IPS-18c (cell line): ENCODE measurements at regions not wholly inside any gene's neighbourhood (a gene's known extent, or its start where the extent isn't known, plus 50 kb on each side); places are given as distances from the start of the nearest gene placed in this dataset.

ENCODE experiments used
- H3K4me3 ChIP-seq: 2 replicates; pipeline ENCODE4 v1.7.0; 2013; ENCODE audit warnings: low read depth, mild to moderate bottlenecking, low read length, moderate library complexity; ENCODE audit not compliant: insufficient read depth
- H3K9me3 ChIP-seq: one replicate; pipeline ENCODE4 v1.6.1; 2013; ENCODE audit warnings: mild to moderate bottlenecking, low read length, moderate library complexity; ENCODE audit not compliant: control insufficient read depth, insufficient read depth

DNA sequence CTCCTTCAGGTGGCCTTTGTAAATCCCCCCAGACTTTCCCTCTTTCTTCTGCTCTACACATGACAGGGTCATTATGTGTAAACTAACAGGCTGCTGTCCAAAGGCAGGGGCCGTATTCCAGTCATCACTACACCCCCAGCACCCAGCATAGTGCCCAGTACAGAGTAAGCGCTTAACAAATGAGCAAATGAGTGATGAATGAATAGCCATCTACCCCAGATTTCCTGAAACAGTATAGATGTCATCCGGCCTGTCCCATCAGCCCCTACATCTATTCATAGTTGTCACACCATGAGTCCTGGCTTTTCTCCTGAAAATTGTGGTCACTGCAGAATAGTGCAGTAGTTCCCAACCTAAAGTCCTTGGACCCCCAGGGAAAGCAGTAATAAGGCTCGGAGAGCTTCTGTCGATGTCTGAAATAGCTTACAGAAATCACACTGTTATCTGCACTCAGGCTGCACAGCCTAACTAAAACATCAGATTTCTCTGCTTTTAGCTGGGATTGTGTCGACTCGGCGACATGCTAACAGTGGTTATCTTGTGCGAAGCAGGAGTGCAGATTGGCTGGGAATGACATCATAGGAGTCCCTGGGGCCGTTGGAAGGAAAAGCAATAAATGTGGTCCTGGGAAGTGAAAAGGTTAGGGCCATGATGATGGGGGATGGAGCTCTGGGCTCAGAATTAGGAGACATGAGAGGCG lies 143.8 kb upstream of the NECTIN1 start:
- H3K9me3 ChIP-seq, result no peaks in the 10 kb centered on the region
- H3K4me3 ChIP-seq, result no peak overlapping the region

DNA sequence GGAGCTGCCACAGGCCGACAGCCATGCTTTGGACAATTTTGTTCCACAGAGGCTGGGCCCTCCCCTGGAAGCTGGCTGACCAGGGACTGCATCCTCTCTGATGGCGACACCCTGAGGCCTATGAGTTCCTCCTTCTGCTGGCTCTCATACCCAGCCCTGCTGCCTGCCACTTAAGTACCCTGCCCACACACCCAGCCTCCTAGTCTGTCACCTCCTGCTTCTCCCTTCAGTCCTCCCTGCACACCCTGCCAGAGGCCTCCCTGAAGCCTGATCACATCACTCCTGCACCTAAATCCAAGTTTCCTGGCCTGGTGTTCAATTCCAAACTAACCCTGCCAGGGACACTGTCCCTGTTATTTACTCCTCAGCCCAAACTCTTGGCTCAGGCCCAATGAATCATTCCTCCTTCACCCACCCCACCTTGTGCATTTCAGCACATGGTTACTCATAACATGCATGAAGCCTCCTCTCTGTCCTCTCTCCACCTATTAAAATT lies 136.7 kb upstream of the NECTIN1 start:
- no peaks in the 10 kb centered on the region for H3K9me3 ChIP-seq
- no peak overlapping the region for H3K4me3 ChIP-seq

DNA sequence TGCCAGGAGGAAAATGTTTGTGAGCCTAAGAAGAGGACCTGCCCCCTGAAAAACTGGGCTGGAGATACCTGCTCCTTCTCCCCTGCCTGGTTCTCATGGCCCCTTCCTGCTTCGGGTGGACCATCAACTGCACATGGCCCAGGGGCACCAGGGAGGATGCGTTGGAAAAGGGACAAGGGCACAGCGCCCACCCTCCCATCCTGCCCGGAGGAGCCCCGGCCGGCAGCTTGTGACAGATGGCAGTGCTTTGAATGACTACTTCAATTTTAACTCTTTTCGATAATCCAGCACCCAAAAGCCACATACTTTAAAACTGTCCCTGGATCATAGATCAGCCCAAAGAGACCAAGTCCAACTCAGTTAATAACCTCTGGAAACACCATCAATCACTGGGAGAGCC lies 135.8 kb upstream of the NECTIN1 start:
- Histone ChIP-seq H3K4me3 (no peak overlapping the region), H3K9me3 (no peaks in the 10 kb centered on the region)

DNA sequence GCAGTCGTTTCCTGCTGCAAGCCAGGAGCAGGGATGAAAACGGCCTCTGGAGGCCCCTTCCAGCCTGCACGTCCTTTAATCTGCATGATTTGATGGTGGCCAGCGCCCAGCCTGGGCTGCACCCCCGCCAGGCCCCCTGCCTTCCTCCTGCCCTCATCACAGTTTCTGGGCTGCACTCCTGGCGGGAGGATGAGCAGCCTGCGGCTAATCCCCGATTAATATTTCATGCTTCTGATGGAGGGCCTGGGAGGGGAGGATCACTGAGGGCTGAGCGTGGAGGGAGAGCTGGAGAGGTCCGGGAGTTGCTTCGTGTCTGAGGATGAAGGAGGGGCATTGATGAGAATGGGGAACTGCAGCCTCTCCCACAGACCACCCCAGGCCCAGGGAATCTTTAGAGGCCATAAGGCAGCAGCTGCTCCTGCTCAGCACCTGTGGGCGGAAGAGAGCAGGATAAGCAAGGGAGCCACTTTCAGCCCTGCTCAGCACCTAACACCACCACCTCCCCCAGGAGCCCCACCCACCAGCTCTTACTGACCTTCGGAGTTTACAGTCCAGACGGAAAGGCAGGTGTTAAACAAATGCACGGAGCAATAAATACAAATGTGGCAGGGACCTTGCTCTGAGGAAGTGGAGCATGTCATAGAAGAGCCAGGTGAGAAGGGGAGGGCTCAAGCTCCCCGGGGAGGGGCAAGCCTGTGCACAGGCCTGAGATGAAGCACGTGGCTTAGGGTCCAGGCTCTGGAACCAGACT lies 135.0 kb upstream of the NECTIN1 start:
- no peak overlapping the region for H3K4me3 ChIP-seq
- no peaks in the 10 kb centered on the region for H3K9me3 ChIP-seq

DNA sequence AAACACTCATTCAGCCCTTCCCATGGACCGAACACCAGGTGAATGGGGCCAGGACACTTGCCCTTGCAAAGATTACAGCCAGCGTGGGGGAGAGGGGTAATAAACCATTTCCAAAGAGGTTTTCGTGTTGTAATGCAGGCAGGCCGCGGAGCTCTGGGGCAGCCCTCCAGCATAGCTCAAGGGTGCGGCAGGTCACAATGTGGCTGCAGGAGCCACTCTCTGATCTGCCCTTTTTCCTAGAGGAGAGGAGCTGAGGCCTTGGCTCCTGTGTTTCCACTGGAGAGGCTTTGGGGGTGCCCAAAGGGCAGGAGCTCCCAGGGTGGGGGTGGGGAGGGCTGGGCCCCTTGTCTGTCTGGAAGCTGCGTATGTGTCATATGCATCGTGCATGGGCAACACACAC lies 134.2 kb upstream of the NECTIN1 start:
- no peak overlapping the region for H3K4me3 ChIP-seq
- H3K9me3 ChIP-seq, result no peaks in the 10 kb centered on the region

DNA sequence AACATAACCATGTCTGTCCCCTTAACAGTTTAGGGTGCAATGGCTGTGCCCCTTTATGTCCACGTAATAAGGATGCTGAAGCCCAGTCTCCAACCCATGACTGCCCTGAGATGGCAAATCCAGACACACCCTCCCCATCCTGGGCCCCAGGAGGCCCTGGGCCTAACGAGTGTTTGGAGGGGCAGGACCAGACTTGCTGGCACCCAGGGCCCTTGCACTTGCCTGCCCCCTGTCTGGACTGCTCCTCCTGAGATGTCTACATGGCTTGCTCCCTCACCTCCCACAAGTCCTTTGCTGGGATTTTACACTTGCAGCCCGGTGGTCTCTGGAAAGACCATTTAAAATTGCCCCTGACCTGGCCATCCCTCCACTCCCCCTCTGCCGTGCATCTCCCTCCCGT lies 132.2 kb upstream of the NECTIN1 start:
- no peaks in the 10 kb centered on the region for H3K9me3 ChIP-seq
- H3K4me3 ChIP-seq, result no peak overlapping the region

DNA sequence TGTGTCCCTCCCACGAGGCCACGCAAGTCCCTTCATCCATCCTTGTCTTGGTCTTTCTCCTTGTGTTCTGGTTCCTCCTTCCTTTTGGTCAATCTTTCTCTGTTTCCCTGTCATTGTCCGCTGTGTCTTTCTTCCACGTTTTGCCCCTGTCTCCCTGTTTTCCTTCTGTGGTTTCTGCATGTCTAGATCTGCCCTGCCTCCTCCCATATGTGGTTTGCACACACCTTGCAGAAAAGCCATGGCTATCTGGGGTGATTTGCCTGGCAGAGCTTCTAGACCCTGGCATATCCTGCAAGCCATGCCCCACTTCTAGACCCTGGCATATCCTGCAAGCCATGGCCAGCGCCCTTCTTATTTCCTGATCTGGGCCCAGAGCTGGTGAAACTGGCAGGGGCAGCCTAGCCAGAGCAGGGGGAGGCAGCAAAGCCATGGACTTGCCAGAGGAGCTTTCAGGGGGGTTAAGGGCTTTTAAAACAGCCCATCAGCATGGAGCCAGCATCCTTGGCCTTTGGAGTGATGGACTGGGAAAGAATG lies 131.6 kb upstream of the NECTIN1 start:
- Histone ChIP-seq H3K9me3 (no peaks in the 10 kb centered on the region), H3K4me3 (no peak overlapping the region)

DNA sequence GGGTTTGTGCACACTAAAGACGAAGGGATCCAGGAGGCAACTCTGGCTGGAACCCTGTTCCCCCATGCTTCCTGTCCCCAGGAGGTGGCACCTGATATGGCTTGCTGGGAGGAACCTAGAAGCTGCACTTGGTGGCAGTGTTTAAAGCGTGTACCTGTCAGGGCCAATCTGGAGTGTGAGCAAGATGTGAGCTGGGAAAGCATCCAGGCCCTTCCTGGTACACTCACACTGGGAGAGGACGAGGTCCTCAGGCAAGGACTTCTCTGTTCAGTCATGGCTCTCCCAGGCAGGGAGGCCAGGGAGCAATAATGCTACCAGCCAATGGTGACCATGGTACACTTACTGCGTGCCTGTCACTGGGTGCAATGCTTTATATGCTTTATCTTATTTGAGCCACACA lies 130.7 kb upstream of the NECTIN1 start:
- H3K9me3 ChIP-seq, result no peaks in the 10 kb centered on the region
- no peak overlapping the region for H3K4me3 ChIP-seq

DNA sequence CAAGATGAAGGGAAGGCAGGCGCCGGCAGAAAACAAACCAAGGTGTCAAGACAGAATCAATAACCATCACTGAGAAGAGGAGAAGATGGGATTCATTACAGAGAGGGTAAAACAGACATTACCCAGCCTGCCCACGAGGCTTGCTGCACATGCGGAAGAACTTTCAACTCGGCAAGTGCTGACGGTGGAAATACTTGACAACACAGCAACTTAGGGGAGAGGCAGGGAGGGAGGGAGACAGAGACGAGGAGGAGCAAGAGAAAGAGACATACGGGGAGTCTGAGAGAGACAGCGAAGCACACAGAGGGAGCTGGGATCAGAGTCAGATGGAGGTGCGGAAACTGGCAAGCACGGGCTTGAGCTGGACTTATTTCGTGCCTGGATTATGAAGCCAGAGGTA lies 129.3 kb upstream of the NECTIN1 start:
- no peak overlapping the region for H3K4me3 ChIP-seq
- H3K9me3 ChIP-seq, result no peaks in the 10 kb centered on the region

DNA sequence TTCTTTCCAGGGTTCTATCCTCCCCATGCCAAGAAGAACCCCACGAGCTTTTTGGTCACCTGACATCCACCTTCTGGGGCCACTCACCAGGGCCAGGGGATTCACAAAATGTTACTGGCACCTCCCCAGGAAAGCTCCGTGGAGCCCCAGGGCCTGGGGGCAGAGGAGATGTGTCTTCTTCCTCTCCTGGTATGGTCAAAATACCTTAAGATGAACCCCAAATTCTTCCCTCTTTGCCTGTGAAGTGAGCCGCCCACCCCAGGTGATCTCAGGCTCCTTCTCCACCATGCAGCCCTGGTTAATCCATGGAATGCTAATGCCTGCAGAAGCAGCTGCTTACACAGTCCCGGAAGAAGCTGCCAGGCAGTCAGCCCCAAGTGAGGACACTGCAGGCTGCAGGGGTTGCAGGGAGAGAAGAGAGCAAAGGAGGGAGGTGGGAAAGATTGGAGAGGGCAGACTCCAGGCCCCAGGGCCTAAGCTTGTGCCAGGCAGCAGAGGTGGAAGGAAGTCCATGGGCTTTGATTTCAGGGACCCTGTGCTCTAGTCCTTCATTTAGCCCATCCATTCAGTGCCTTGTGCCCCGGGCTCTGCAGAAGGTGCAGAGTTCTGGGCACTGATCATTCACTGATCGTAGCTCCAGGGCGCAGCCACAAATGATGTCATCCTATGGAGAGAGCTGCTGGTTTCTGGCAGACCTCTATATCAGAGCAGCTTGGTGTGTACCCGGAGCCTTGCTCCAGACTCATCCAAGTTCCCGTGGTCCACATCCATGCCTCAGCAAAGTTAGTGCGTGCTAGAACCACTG lies 127.9 kb upstream of the NECTIN1 start:
- Histone ChIP-seq H3K9me3 (no peaks in the 10 kb centered on the region), H3K4me3 (no peak overlapping the region)

DNA sequence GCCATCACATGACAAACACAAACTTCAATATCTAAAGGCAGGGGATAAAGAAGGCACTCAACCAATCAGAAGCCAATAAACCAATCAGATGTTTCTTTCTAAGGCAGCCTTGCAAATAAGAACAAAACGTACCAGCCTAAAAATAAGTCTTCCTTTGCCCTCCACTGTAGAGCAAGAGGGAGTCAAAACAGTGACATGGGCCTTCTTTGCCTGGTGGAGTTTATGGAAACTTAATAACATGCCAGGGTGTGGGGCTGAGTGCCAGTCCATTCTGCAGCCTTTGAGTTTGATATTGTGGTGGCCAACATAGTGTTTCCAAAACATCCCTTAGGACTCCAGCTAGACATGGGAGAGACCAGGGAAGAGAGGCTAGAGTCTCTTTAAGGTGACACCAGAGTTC lies 126.1 kb upstream of the NECTIN1 start:
- Histone ChIP-seq H3K9me3 (no peaks in the 10 kb centered on the region), H3K4me3 (no peak overlapping the region)

DNA sequence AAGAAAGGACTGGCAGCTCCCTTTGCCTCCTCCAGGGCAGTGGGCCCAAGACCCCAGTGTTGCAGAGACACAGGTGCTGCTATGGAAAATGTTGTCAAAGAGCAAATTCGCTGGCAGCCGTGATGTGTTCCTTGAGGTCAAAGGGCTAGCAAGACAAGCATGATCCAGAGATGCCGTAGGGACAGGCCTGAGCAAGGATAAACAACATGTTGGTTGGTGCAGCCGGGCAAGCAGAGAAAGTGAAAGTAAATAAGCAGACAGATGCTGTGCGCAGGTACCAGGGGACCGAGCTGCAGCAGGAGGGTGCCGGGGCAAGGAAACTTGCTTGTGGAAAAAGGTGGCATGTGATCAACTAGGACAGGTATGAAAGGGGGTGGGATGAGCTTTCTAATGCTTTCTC lies 125.5 kb upstream of the NECTIN1 start:
- Histone ChIP-seq H3K9me3 (no peaks in the 10 kb centered on the region), H3K4me3 (no peak overlapping the region)

DNA sequence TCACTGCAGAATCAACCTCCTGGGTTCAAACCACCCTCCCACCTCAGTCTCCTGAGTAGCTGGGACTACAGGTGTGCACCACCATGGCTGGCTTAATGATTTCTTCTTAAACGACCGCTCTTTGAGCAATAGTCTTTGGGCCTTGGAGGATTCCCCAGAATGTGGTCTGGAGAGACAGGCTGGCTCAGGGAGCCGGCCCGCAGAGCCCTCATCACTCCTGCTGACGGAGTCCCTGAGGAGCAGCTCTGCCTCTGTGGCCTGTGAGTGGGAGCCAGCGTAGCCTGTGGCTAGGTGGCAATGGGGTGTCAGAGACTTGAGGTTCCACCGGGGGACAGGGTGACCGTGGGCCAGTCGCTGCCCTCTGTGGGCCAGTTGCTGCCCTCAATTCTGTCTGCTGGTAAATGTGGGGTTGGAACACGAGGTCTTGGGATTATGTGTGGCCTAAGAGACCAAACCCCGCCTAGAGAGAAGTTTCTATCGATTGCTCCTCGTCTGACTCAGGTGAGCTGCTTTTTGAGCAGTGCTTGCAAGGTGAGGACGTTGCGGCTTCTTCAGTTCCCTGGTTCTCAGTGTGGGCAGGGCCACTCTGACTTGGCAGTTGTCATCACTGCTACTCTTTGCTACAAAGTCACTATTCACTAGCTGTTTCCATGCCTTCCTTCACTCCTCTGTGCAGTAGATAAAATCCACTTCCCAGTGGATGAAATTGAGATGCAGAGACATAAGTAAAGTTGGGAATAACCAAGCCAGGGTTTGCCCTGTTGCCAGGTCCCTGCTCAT lies 124.8 kb upstream of the NECTIN1 start:
- Histone ChIP-seq H3K9me3 (no peaks in the 10 kb centered on the region), H3K4me3 (no peak overlapping the region)

DNA sequence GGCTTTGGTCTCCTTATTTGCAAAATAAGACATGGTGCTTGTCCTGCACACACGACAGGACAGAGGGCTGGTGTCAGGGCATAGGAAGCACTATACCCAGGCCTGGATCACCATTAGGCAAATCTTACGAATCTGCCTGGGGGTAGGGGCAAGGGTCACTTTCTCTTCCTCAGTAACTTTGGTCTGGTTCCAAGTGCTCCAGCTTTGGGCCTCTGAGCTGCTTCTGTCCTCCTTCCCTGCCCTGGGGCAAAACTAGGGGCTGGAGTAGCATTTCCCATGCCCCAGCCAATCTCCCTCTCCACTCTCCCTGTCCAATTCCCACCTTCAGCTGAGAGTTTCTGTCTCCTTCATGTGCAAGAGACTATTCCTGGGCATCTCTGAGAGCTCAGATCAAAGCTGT lies 123.7 kb upstream of the NECTIN1 start:
- no peak overlapping the region for H3K4me3 ChIP-seq
- H3K9me3 ChIP-seq, result no peaks in the 10 kb centered on the region

DNA sequence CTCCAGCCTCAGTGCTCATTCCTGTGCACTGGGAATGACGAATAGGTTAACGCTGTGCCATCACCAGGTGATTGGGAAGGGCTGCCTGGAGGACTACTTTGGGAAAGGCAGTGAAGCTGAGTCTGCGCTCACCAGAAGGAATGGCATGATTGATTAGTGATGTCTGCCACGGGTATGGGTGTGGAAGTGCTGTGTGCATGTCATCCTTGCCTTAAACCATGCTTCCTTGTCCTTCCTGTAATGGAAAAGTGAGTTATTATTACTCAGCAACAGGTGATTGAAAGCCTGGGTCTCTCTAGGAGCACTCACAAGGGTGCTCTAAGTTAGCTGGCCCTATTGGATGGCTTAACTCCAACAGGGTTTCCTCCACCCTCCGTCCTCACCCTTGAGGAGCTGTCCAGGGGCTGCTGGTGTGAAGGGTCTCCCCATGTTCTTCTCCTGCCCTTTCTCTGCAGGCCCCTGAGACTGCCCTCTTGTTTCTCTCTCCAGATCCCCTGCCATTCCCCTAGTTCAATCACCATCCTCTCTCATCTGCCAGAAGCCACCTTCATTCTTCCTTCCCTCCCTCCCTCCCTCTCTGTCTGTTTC lies 121.9 kb upstream of the NECTIN1 start:
- no peak overlapping the region for H3K4me3 ChIP-seq
- peaks cover 2% of the 10 kb centered on the region for H3K9me3 ChIP-seq

DNA sequence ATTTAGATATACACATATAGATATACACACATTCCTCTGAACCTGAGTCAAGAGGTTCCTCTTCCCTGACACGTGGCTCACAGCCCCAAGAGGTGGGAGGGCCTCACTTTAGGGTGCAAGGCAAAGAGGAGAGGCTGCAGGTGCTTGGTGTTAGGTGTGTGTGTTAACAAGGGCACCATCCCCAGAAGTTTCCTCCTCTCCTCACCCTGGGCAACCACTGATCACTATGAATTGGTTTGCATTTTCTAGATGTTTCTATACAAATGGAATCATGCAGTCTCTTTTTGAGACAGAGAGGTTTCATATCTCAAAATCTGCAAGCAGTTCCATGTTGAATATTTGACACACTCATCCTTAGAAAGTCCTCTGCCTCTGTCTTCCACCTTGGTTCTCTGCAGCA lies 120.9 kb upstream of the NECTIN1 start:
- peaks cover 2% of the 10 kb centered on the region for H3K9me3 ChIP-seq
- no peak overlapping the region for H3K4me3 ChIP-seq

DNA sequence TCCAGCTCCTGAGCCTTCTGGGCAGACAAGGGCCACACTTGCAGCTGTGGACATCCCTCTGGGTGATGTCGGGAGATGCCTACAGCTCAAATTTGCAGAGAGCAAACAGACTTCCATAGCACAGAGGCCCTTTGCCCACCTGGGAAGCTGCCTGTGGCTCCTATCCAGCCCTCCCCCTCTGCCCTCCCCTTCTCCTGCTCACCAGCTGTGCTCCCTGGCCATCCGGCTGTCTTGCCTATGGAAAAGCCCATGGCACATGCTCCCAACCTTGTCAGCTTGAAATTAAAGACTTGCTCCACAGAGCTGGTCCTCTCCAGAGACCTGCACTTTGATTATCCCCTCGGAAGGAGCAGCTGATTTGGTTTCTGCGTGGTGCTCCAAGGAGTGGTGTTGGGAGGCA lies 118.9 kb upstream of the NECTIN1 start:
- Histone ChIP-seq H3K4me3 (no peak overlapping the region), H3K9me3 (peaks cover 2% of the 10 kb centered on the region)
